ENCODE measurements at regions not wholly inside any gene's neighbourhood (a gene's known extent, or its start where the extent isn't known, plus 50 kb on each side); places are given as distances from the start of the nearest gene placed in this dataset.

GRCh38 chr9:13485068-13485596, 205.6 kb upstream of the MPDZ start:
- no peak for TF ChIP-seq CTCF (IDR thresholded peaks at IDR 0.05)
- TF ChIP-seq EZH2 (IDR thresholded peaks at IDR 0.05), result no peak
